ENCODE measurements at regions not wholly inside any gene's neighbourhood (a gene's known extent, or its start where the extent isn't known, plus 50 kb on each side); places are given as distances from the start of the nearest gene placed in this dataset.

GRCh38 chr14:71341156-71341555 is 433.9 kb downstream of the PCNX1 start:
- Histone ChIP-seq H3K4me3 (ENCODE audit: insufficient read depth, low read length, poor library complexity, severe bottlenecking) (no peak overlapping the region), H3K9ac (ENCODE audit: low read length) (no peak overlapping the region)

GRCh38 chr14:71343724-71344123 is 436.5 kb downstream of the PCNX1 start:
- no peak overlapping the region for H3K27ac ChIP-seq (ENCODE audit: low read depth, low read length)
- no peaks in the 10 kb centered on the region for H3K9me3 ChIP-seq (ENCODE audit: insufficient read depth, low read length)
- H3K27me3 ChIP-seq (ENCODE audit: low read length) = no peaks in the 10 kb centered on the region
- no peaks in the 10 kb centered on the region for H3F3A ChIP-seq (ENCODE audit: insufficient read depth)
- no peaks in the 10 kb centered on the region for H3K9me2 ChIP-seq (replicated peaks; ENCODE audit: insufficient read depth, low read length)
- H3K4me3 ChIP-seq (ENCODE audit: insufficient read depth, low read length, poor library complexity, severe bottlenecking) = no peak overlapping the region
- H4K20me1 ChIP-seq (ENCODE audit: low read depth, low read length) = no peaks in the 10 kb centered on the region
- no peak overlapping the region for H2AFZ ChIP-seq (ENCODE audit: low read depth, low read length, severe bottlenecking)
- H3K9ac ChIP-seq (ENCODE audit: low read length) = no peak overlapping the region
- H3K4me2 ChIP-seq (ENCODE audit: low read depth, low read length, poor library complexity, severe bottlenecking) = no peak overlapping the region
- no peaks in the 10 kb centered on the region for H3K36me3 ChIP-seq (ENCODE audit: low read length)
- peaks cover 45% of the 10 kb centered on the region for H3K79me2 ChIP-seq (ENCODE audit: insufficient read depth, low read length)
- no peak for TF ChIP-seq EZH2phosphoT487 (conservative IDR thresholded peaks at IDR 0.05; ENCODE audit: low read length)
- no peak for TF ChIP-seq CTCF (IDR thresholded peaks at IDR 0.05; ENCODE audit: insufficient read depth, low read length, poor library complexity, severe bottlenecking)

More at GRCh38 chr14:71341156-71341555, 433.9 kb downstream of the PCNX1 start:
- Histone ChIP-seq H4K20me1 (ENCODE audit: low read depth, low read length) (no peaks in the 10 kb centered on the region), H3F3A (ENCODE audit: insufficient read depth) (no peaks in the 10 kb centered on the region), H3K9me3 (ENCODE audit: insufficient read depth, low read length) (no peaks in the 10 kb centered on the region), H3K9me2 (replicated peaks; ENCODE audit: insufficient read depth, low read length) (no peaks in the 10 kb centered on the region), H3K79me2 (ENCODE audit: insufficient read depth, low read length) (peaks cover 62% of the 10 kb centered on the region), H3K27ac (ENCODE audit: low read depth, low read length) (no peak overlapping the region), H3K4me2 (ENCODE audit: low read depth, low read length, poor library complexity, severe bottlenecking) (no peak overlapping the region), H3K36me3 (ENCODE audit: low read length) (no peaks in the 10 kb centered on the region), H3K27me3 (ENCODE audit: low read length) (no peaks in the 10 kb centered on the region), H2AFZ (ENCODE audit: low read depth, low read length, severe bottlenecking) (no peak overlapping the region)
- TF ChIP-seq CTCF (IDR thresholded peaks at IDR 0.05; ENCODE audit: insufficient read depth, low read length, poor library complexity, severe bottlenecking) = no peak
- no peak for TF ChIP-seq EZH2phosphoT487 (conservative IDR thresholded peaks at IDR 0.05; ENCODE audit: low read length)

GRCh38 chr14:71344506-71344905 is 437.2 kb downstream of the PCNX1 start:
- H3K9me3 ChIP-seq (ENCODE audit: insufficient read depth, low read length) = no peaks in the 10 kb centered on the region
- H3K9ac ChIP-seq (ENCODE audit: low read length) = no peak overlapping the region
- H3K27me3 ChIP-seq (ENCODE audit: low read length) = no peaks in the 10 kb centered on the region
- no peak overlapping the region for H3K4me2 ChIP-seq (ENCODE audit: low read depth, low read length, poor library complexity, severe bottlenecking)
- H3K9me2 ChIP-seq (replicated peaks; ENCODE audit: insufficient read depth, low read length) = no peaks in the 10 kb centered on the region
- no peaks in the 10 kb centered on the region for H3F3A ChIP-seq (ENCODE audit: insufficient read depth)
- H3K27ac ChIP-seq (ENCODE audit: low read depth, low read length) = no peak overlapping the region
- H3K79me2 ChIP-seq (ENCODE audit: insufficient read depth, low read length) = peaks cover 43% of the 10 kb centered on the region
- no peak for TF ChIP-seq CTCF (IDR thresholded peaks at IDR 0.05; ENCODE audit: insufficient read depth, low read length, poor library complexity, severe bottlenecking)
- TF ChIP-seq EZH2phosphoT487 (conservative IDR thresholded peaks at IDR 0.05; ENCODE audit: low read length) = no peak
- H2AFZ ChIP-seq (ENCODE audit: low read depth, low read length, severe bottlenecking) = no peak overlapping the region
- no peak overlapping the region for H3K4me3 ChIP-seq (ENCODE audit: insufficient read depth, low read length, poor library complexity, severe bottlenecking)
- no peaks in the 10 kb centered on the region for H3K36me3 ChIP-seq (ENCODE audit: low read length)
- no peaks in the 10 kb centered on the region for H4K20me1 ChIP-seq (ENCODE audit: low read depth, low read length)

All from SU-DHL-6 (cell line).